ENCODE measurements at regions not wholly inside any gene's neighbourhood (a gene's known extent, or its start where the extent isn't known, plus 50 kb on each side); places are given as distances from the start of the nearest gene placed in this dataset.

DNA sequence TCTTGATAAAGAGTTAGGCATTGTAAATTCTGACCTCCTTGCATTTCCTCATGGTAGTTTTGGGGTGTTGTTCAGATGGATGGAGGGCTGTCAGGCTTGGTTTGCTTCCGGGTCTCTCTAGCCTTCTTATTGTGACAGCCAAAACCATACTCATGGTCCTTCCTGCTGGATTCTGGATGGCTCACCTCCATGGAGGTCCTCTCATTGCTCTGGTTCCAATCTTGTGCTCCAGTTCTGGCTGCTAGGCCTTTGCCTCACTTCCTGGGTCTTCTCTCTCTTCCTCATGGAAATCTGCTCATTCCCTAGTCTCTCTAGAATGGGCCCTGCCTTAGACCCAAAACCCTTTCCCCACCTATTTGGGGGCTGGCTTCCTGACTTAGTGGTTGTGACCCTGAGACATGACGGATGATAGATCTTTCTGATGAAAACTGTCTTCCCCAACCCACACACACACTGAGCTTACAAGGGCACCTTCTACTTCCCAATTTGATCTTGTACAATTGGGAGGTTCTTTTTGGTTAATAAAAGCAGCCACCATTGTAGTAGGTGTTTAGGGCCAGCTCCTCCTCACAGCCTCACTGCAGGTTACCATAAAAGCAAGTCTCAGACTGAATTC, 66.2 kb upstream of the XCR1 start:
- DNase-seq: no peak
- intact Hi-C loops (cut with micrococcal nuclease): no loop called here
- peak overlapping the region; percentile 31 to 100 for H3K27ac ChIP-seq (ENCODE audit: low read depth in 1 of 2, low read length in 2 of 2)
- H3K36me3 ChIP-seq (replicated peaks in 1 of 2; ENCODE audit: control insufficient read depth in 1 of 2, insufficient read depth in 2 of 2, low read length in 2 of 2): no peaks in the 10 kb centered on the region
- H3K4me3 Mint-ChIP-seq: no peak overlapping the region
- H3K9me3 Mint-ChIP-seq: peaks cover 0 to 10% (median 3%) of the 10 kb centered on the region in 7 donors
- peaks cover 15 to 31% of the 10 kb centered on the region in 2 donors for H3K36me3 Mint-ChIP-seq
- peak overlapping the region; percentile 19 for H2AFZ ChIP-seq (ENCODE audit: insufficient read depth, low read depth, low read length, poor library complexity, severe bottlenecking)
- peaks cover 0 to 4% of the 10 kb centered on the region in 2 donors for H3K9me3 ChIP-seq (replicated peaks in 1 of 2; ENCODE audit: control insufficient read depth in 1 of 2, insufficient read depth in 1 of 2, low read length in 2 of 2)
- H3K27ac Mint-ChIP-seq: peak overlapping the region; percentile 98 to 100 (median 99)
- no peak overlapping the region for H3K4me2 ChIP-seq (replicated peaks; ENCODE audit: extremely low read depth, low read length, poor library complexity, severe bottlenecking)
- TF ChIP-seq, protein P1, sequence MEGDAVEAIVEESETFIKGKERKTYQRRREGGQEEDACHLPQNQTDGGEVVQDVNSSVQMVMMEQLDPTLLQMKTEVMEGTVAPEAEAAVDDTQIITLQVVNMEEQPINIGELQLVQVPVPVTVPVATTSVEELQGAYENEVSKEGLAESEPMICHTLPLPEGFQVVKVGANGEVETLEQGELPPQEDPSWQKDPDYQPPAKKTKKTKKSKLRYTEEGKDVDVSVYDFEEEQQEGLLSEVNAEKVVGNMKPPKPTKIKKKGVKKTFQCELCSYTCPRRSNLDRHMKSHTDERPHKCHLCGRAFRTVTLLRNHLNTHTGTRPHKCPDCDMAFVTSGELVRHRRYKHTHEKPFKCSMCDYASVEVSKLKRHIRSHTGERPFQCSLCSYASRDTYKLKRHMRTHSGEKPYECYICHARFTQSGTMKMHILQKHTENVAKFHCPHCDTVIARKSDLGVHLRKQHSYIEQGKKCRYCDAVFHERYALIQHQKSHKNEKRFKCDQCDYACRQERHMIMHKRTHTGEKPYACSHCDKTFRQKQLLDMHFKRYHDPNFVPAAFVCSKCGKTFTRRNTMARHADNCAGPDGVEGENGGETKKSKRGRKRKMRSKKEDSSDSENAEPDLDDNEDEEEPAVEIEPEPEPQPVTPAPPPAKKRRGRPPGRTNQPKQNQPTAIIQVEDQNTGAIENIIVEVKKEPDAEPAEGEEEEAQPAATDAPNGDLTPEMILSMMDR (IDR thresholded peaks at IDR 0.05): no peak
- no peak overlapping the region for H3K9ac ChIP-seq (ENCODE audit: insufficient read depth, low read length, poor library complexity, severe bottlenecking)
- H4K20me1 ChIP-seq (ENCODE audit: insufficient read depth, low read length): no peaks in the 10 kb centered on the region
- H3K4me1 ChIP-seq (ENCODE audit: control insufficient read depth in 1 of 2, insufficient read depth in 2 of 2, low read length in 2 of 2): peaks cover 98 to 99% of the 10 kb centered on the region in 2 donors
- H3K27me3 Mint-ChIP-seq (ENCODE audit: low read depth in 3 of 3): peaks cover 0 to 8% (median 4%) of the 10 kb centered on the region in 3 donors
- H3K79me2 ChIP-seq (ENCODE audit: insufficient read depth, low read length): no peaks in the 10 kb centered on the region
- no peaks in the 10 kb centered on the region for H3K27me3 ChIP-seq (ENCODE audit: control insufficient read depth in 2 of 2, insufficient read depth in 2 of 2, low read length in 2 of 2)
- peak overlapping the region in 1 of 3 experiments; percentile 1 for H3K4me3 ChIP-seq (replicated peaks in 1 of 3; ENCODE audit: low read depth in 2 of 3, low read length in 3 of 3)
- peaks cover 99% of the 10 kb centered on the region for H3K4me1 Mint-ChIP-seq
- WGBS (ENCODE audit: insufficient coverage): no CpG with 5 or more reads among the region's 2 CpGs

DNA sequence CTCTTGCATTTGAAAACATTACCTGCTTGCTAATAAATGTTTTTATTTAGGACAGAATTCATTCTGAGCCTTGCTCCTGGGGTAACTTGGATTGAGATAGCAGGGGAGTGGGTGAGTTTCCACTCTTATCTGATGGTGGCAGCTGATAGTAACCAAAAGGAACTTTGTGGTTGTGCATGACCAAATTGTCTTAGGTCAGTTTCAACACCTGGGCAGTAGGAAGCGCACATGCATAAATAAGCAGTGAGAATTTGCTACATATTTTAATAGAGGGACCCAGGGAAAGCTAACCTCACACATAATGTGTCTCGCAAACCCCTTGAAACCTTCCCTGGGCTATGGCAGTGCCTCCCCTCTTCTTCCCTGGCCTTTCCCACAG, 65.4 kb upstream of the XCR1 start:
- WGBS (ENCODE audit: insufficient coverage): no CpG with 5 or more reads among the region's 2 CpGs
- peaks cover 95 to 96% of the 10 kb centered on the region in 2 donors for H3K4me1 ChIP-seq (ENCODE audit: control insufficient read depth in 1 of 2, insufficient read depth in 2 of 2, low read length in 2 of 2)
- Mint-ChIP-seq H3K27me3 (ENCODE audit: low read depth in 3 of 3) (peaks cover 0 to 8% (median 4%) of the 10 kb centered on the region in 3 donors), H3K9me3 (peaks cover 0 to 10% (median 3%) of the 10 kb centered on the region in 7 donors), H3K36me3 (peaks cover 15 to 31% of the 10 kb centered on the region in 2 donors), H3K27ac (peak overlapping the region; percentile 87 to 100 (median 99)), H3K4me1 (peaks cover 98% of the 10 kb centered on the region), H3K4me3 (no peak overlapping the region)
- H3K9ac ChIP-seq (ENCODE audit: insufficient read depth, low read length, poor library complexity, severe bottlenecking): no peak overlapping the region
- no peak overlapping the region for H2AFZ ChIP-seq (ENCODE audit: insufficient read depth, low read depth, low read length, poor library complexity, severe bottlenecking)
- no peaks in the 10 kb centered on the region for H3K79me2 ChIP-seq (ENCODE audit: insufficient read depth, low read length)
- no peak overlapping the region for H3K4me3 ChIP-seq (replicated peaks in 1 of 3; ENCODE audit: low read depth in 2 of 3, low read length in 3 of 3)
- no peaks in the 10 kb centered on the region for H3K27me3 ChIP-seq (ENCODE audit: control insufficient read depth in 2 of 2, insufficient read depth in 2 of 2, low read length in 2 of 2)
- intact Hi-C loops (cut with micrococcal nuclease): no loop called here
- H3K9me3 ChIP-seq (replicated peaks in 1 of 2; ENCODE audit: control insufficient read depth in 1 of 2, insufficient read depth in 1 of 2, low read length in 2 of 2): peaks cover 0 to 4% of the 10 kb centered on the region in 2 donors
- TF ChIP-seq, protein P1 (IDR thresholded peaks at IDR 0.05): no peak
- no peak for DNase-seq
- H3K4me2 ChIP-seq (replicated peaks; ENCODE audit: extremely low read depth, low read length, poor library complexity, severe bottlenecking): no peak overlapping the region
- H4K20me1 ChIP-seq (ENCODE audit: insufficient read depth, low read length): no peaks in the 10 kb centered on the region
- no peaks in the 10 kb centered on the region for H3K36me3 ChIP-seq (replicated peaks in 1 of 2; ENCODE audit: control insufficient read depth in 1 of 2, insufficient read depth in 2 of 2, low read length in 2 of 2)
- peak overlapping the region in 1 of 2 donors; percentile 100 for H3K27ac ChIP-seq (ENCODE audit: low read depth in 1 of 2, low read length in 2 of 2)

All from CD14-positive monocyte (primary cell).